Limb (tissue), 2 donors: ENCODE measurements at regions not wholly inside any gene's neighbourhood (a gene's known extent, or its start where the extent isn't known, plus 50 kb on each side); places are given as distances from the start of the nearest gene placed in this dataset.

ENCODE experiments used
- DNase-seq, 2 donors: peaks; one replicate each; pipeline ENCODE4 v3.0.0-alpha.2; 2016; ENCODE audit errors: extremely low spot score in 2 of 2

DNA sequence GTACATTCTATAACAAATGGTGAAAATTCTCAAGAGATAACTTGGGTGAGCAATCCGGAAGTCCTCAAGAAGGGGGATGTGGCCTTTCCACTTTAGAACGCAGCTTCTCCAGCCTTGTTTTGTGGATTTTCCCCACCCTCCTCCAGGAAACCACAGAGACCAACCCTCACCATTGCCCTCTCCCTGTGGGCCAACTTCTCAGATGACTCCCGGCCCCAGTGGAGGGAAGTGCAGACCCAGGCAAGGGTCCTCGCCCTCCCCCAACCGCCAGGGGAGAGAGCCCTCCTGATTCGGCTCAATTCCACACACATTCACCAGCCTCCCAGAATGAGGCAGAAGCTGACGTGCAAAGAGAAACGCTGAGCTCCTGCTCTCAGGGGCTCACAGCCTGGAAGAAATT, 277.2 kb downstream of the EIPR1 start:
- DNase-seq = no peak

GRCh38 chr2:3099860-3100234, 277.8 kb downstream of the EIPR1 start:
- DNase-seq = no peak

DNA sequence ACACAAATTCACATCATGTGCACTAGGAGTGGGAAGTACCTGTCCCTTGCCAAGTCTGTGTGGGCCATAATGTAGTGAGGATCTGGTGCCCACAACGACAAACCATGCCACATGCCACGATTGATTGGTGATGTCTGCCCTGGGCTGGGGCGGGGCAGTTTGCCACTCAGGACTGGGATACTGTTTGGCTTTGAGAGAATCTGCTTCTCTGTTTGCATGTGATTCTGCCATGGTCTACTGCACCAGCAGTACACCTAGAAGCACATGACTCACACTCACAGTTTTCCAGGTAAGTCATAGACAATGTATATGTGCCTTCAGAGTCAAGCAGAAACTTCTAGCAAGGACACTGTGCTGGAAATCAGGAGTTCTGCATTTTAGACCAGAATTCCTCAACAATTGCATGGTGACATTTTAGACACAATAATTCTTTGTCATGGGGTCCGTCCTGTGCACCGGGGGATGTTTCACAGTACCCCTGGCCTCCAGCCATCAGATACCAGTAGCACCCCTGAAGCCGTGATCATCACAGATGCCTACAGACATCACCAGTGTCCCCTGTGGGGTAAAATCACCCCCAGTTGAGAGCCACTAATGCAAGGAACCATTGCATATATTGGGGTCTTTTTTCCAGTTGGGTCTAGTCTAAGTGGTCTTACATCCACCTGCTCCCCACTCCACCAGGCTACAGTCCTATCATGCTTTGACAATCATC, 278.3 kb downstream of the EIPR1 start:
- no peak for DNase-seq

- no peak for DNase-seq
Observed at GRCh38 chr2:3098231-3098630, 279.4 kb downstream of the EIPR1 start.

GRCh38 chr2:3097804-3098203, 279.8 kb downstream of the EIPR1 start:
- DNase-seq = no peak

- DNase-seq = no peak
Observed at GRCh38 chr2:3094999-3095958, 282.3 kb downstream of the EIPR1 start.

GRCh38 chr2:3094318-3094717, 283.3 kb downstream of the EIPR1 start:
- DNase-seq = no peak

DNA sequence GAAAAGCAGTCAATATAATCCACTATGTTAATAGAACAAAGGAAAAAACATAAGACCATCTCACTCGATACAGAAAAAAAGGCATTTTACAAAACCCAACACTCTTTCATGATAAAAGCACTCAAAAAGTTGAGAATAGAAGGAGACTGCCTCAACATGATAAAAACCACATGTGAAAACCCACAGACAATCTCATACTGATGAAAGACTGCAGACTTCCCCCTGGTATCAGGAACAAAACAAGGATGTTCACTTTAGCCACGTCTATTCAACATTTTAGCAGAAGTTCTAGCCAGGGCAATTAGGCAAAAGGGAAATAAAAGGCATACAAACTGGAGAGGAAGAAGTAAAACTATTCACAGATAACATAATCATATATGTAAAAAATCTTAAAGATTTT, 285.9 kb downstream of the EIPR1 start:
- DNase-seq = no peak

GRCh38 chr2:3082705-3083104, 294.9 kb downstream of the EIPR1 start:
- no peak for DNase-seq

DNA sequence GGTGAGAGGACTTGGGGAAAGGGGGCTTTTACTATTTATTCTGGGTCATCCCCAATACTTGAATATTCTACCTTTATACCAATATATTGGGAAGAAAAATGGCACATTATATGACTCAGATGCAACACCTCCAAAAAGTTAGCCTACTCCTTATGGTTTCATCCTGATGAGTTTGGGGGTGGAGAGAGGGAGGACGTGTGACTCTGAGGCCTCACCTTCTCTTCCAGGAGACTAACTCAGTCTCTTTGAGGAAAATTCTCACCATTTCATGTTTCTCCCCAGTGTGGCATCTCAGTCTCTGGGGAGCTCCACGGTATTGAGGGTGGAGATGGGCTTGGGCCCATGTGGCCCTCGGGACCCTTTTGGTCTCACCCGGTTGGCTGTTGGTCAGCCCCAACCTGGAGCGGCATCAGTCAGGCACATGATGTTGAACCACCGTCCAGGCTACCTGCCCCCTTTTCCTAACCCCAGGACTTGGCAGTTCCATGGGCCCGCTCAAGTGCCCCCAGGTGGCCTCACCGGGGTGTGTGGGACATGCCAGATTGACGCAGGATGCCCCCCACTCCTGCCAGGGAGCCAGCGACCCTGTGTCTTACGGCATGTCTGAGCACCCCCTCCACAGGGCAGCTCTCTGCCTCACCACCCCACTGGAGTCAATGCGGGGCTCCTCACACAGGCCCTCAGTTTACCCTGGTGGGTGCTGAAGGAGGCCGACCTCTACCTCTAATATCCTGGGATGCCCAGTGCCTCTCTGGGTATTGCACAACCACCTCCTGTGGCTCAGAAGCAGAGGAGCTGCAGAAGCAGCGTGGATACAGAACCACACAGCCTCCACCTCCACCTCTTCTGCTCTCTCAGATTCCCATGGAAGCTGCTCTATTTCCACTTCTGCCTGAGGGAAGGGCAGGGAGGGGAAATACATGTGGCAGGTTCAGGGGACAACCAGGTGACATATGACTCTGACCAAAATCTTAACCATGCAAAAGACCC, 297.4 kb downstream of the EIPR1 start:
- no peak for DNase-seq

DNA sequence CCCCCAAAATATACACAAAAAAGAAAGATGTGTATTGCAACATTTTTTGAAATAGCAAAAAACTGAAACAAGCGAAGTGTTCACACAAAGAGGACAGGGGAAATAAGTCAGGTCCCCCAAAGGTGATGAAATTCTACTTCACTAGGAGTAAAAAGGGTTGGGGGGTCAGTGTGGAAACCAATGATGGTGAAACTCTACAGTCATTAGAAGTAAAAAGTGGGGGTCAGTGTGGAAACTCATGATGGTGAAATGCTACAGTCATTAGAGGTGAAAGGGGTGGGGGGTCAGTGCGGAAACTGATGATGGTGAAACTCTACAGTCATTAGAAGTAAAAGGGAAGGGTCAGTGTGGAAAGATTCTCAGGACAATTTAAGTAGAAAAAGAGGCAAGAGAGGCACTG, 298.2 kb downstream of the EIPR1 start:
- DNase-seq = no peak

DNA sequence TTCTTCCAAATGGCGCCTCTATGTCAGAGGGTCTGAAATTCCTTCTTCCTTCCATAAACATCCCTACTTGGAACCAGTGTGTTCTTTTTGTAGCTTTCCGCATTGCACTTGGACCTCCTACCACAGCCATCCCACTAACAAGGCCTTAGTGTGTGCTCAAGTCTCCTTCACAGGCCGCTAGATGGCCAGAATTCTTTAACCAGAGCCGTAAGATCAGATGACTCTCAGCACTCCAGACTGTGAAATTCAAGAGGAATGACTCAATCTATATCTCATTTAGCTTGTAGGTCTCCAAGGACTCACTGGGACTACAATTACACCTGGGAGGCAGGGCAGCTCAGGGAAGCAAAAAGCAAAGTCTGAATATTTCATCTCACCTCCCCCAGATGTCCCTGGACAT, 298.9 kb downstream of the EIPR1 start:
- DNase-seq = no peak

DNA sequence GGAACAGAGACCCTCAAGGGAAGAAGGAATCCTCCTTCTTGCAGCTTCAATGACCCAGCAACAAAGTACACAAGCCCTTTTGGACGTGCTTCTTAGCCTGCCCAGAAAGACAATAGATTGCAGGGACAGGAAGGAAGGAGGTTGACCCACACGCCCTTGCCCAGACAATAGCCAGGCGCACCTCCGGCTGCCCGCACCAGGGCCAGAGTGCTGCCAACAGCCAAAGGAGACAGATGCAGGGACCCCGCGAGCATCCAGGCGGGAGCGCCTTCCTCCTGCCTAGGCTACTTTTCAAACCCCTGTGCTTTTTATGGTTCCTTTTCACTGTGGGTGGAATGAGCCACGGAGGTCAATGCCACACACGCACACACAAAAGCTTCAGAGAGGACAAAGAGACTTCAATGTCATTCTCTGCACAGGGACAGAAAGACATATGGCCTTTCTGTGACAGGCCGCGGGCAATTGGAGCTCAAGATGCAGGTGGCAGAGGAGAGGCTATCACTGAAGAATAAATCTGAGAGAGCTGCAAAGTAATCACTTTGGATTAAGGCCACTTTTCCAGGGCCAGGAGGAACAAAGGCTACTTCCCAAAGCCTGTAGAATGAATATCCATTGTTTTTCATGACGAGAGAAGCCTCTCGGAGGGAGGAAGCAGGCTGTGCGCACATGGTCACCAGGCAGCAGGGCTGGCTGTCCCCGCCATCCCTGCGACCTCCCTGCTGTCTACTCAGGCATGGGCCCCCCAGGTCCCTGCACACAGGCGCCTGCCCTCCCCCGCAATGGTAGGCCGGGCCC, 300.6 kb downstream of the EIPR1 start:
- no peak for DNase-seq

DNA sequence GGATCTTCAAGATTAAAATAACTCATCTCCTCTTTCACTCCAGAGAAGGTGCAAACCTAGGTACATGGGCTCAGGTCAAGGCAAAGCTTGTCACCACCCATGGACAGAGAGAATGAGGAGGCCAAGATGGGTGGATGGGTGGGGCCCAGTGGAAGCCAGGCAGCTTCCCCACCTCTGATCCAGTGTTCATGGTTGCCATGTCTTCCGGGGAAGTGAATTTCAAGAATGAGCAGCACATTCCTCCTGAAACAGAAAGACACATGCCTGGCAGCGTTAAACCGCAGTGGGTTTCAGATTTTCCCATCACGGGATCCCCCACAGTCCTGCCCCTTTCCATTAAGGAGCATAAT, 301.7 kb downstream of the EIPR1 start:
- DNase-seq = no peak

- DNase-seq = no peak
Observed at GRCh38 chr2:3075316-3075990, 302.2 kb downstream of the EIPR1 start.

GRCh38 chr2:3073704-3074103, 303.9 kb downstream of the EIPR1 start:
- DNase-seq = no peak

- DNase-seq = no peak
Observed at GRCh38 chr2:3073041-3073595, 304.5 kb downstream of the EIPR1 start.

GRCh38 chr2:3071685-3072263, 305.8 kb downstream of the EIPR1 start:
- DNase-seq = no peak

DNA sequence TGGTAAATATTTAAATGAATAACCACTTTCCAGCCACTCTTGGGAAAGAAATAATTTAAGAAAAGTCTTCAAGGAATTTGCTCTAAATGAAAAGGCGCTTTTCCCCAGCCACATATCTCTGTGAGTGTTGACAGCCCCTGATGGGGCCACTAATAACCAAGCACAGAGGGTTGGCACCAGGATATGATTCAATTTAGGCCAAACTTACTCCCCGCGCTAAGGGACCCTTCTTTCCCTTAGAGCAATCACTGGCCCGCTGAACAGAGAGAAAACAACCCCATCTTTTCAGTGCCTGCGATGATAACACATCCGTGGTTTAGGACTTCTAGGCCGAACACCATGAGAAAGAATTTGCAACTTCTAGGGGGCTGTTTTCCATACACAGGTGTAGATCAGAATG, 310.8 kb downstream of the EIPR1 start:
- no peak for DNase-seq

DNA sequence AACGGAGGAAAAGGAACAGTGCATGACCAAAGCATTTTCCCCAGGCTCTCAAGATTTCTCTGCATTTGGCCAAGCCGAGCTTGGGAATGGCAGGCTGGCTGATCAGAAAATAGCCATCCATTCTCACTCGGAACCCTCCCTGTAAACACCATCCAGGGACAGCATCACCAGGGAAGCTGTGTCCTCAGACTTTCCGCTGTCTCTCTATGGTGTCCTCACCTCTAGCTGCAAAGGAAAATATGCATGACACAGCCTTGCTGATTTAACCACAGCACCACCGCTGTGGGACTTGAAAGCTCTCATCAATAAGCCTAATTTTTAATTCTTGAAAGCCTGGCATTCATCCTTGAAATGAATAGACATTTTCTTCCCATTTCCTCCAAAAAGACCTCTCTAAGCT, 311.7 kb downstream of the EIPR1 start:
- DNase-seq = no peak
